ENCODE measurements at regions not wholly inside any gene's neighbourhood (a gene's known extent, or its start where the extent isn't known, plus 50 kb on each side); places are given as distances from the start of the nearest gene placed in this dataset.

DNA sequence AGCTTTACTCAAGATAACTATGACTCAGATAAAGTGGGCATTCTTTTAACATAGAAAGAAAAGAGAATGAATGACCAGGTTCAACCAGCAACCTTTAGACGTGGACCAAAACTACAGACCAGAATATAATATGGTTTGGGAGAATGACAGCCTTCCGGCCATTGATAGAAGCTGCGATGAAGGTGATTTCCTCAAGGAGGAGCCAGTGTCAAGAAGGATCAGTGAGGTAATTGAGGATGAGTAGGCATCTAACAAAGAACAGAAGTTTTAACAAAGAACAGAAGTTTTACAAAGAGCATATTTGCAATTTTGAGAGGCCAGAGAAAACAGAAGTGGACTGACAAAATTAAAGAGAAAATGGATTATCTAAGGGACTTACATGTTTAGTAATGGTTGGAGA, 289.0 kb upstream of the AGTR1 start:
- Histone ChIP-seq H2AK5ac (ENCODE audit: low read depth, low read length) (no peak overlapping the region), H2BK5ac (ENCODE audit: low read depth, low read length, poor library complexity, severe bottlenecking) (no peak overlapping the region), H3K14ac (replicated peaks; ENCODE audit: low read depth, low read length) (no peak overlapping the region), H2BK120ac (ENCODE audit: low read depth, low read length) (no peak overlapping the region), H3K4me2 (ENCODE audit: low read depth, low read length) (no peak overlapping the region), H3K4me1 (ENCODE audit: control insufficient read depth, insufficient read depth, low read length) (no peaks in the 10 kb centered on the region), H3K9me3 (ENCODE audit: control insufficient read depth, insufficient read depth, low read length) (no peaks in the 10 kb centered on the region), H3K23ac (ENCODE audit: low read depth, low read length) (no peak overlapping the region), H3K27ac (ENCODE audit: insufficient read depth, low read length) (no peak overlapping the region), H3K4me3 (ENCODE audit: insufficient read depth, low read depth, low read length) (no peak overlapping the region), H3K18ac (ENCODE audit: low read depth, low read length) (no peak overlapping the region), H4K8ac (ENCODE audit: low read depth in 2 of 2, low read length in 2 of 2) (no peak overlapping the region), H2AK9ac (replicated peaks; ENCODE audit: low read depth, low read length, poor library complexity) (no peak overlapping the region), H4K5ac (ENCODE audit: low read depth, low read length) (no peak overlapping the region), H2BK15ac (ENCODE audit: low read depth, low read length) (no peak overlapping the region), H3K79me1 (ENCODE audit: low read depth in 1 of 2, low read length in 2 of 2) (no peaks in the 10 kb centered on the region), H3K56ac (ENCODE audit: extremely low read depth, insufficient read depth, low read length) (no peak overlapping the region), H4K91ac (ENCODE audit: insufficient read depth, low read depth, low read length) (no peak overlapping the region), H2AFZ (replicated peaks; ENCODE audit: low read length, poor library complexity) (no peak overlapping the region), H2BK20ac (ENCODE audit: low read depth, low read length) (no peak overlapping the region), H3K9ac (ENCODE audit: low read depth, low read length) (no peak overlapping the region), H3K4ac (ENCODE audit: low read depth, low read length) (no peak overlapping the region), H3K27me3 (ENCODE audit: control insufficient read depth, insufficient read depth, low read length) (no peaks in the 10 kb centered on the region), H3K9me1 (ENCODE audit: insufficient read depth, low read length) (no peaks in the 10 kb centered on the region), H3K36me3 (ENCODE audit: control insufficient read depth, insufficient read depth, low read length) (no peaks in the 10 kb centered on the region), H4K20me1 (ENCODE audit: insufficient read depth, low read length) (no peaks in the 10 kb centered on the region)
- dilution Hi-C loops (cut with HindIII; ENCODE audit: low sequenced_read_pairs, unreplicated experiment) (no loop called here), intact Hi-C loops (cut with micrococcal nuclease) (no loop called here), in situ Hi-C loops (cut with MboI; ENCODE audit: low sequenced_read_pairs) (no loop called here)
- ChIA-PET POLR2A (ENCODE audit: unreplicated experiment) (no interaction called here), CTCF (no interaction called here)
- no peak for ATAC-seq (ENCODE audit: low read depth)
- no TSS peak for BruUV-seq (replicated peaks)
- no CpG with 5 or more reads among the region's 3 CpGs for WGBS, 2 experiments (ENCODE audit: extremely low coverage in 2 of 2, insufficient read length in 1 of 2)
- no peak for DNase-seq
- TF ChIP-seq CHD1 (IDR thresholded peaks at IDR 0.05; ENCODE audit: low read depth, low read length) (no peak), MAFK (IDR thresholded peaks at IDR 0.05; ENCODE audit: low read depth, low read length) (no peak)

Measured in IMR-90 (cell line).